ENCODE measurements at regions not wholly inside any gene's neighbourhood (a gene's known extent, or its start where the extent isn't known, plus 50 kb on each side); places are given as distances from the start of the nearest gene placed in this dataset.

DNA sequence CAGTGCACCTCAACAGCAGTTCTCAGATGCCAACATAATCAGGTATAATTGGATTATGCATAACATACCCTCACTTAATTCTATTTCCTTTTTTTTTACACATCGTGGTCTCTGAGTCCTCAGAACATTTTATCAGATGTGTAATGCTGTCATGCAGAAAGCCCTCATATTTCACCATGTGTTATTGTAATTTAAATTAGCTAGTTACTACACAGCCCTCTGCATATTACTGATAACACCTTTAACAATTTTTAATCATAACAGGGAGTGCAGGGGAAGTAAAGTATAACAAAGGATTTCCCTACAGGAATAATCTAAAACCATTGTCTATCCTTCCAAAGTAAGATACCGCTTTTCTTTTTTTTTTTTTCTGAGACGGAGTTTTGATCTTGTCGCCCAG, 91.9 kb upstream of the CCDC28A start:
- H3K36me3 ChIP-seq (ENCODE audit: control insufficient read depth in 2 of 2, insufficient read depth in 1 of 2, low read length in 2 of 2), result no peaks in the 10 kb centered on the region
- peaks cover 20% of the 10 kb centered on the region for H3K4me1 ChIP-seq (ENCODE audit: control insufficient read depth, insufficient read depth, low read length)
- ChIA-PET POLR2A (no interaction called here), CTCF (interaction anchor here (0.6 kb wide), 1 partner anchor 10 kb away, joined by 3 read pairs; no protein-coding TSS in a partner anchor)
- no peak for TF ChIP-seq ZBTB8A (tag by site-specific recombination; IDR thresholded peaks at IDR 0.05)
- TF ChIP-seq ZNF664 (tag by site-specific recombination; IDR thresholded peaks at IDR 0.05), result 0 out of 2 replicates have a peak, but pooled peaks have one; percentile 51
- TF ChIP-seq ZFP41 (tag by site-specific recombination; IDR thresholded peaks at IDR 0.05; ENCODE audit: borderline replicate concordance), result no peak
- TF ChIP-seq ZNF785 (tag by site-specific recombination; IDR thresholded peaks at IDR 0.05), result no peak
- TF ChIP-seq ZNF292 (tag by site-specific recombination; IDR thresholded peaks at IDR 0.05; ENCODE audit: borderline replicate concordance, low read depth), result no peak
- no peak for TF ChIP-seq ZNF837 (tag by site-specific recombination; IDR thresholded peaks at IDR 0.05)
- no peak overlapping the region for H3K4me3 ChIP-seq (ENCODE audit: low read depth, low read length)
- H3K27ac ChIP-seq (ENCODE audit: extremely low read depth, low read depth, low read length), result no peak overlapping the region
- H3K9me3 ChIP-seq (ENCODE audit: control insufficient read depth, insufficient read depth, low read depth, low read length), result no peaks in the 10 kb centered on the region

DNA sequence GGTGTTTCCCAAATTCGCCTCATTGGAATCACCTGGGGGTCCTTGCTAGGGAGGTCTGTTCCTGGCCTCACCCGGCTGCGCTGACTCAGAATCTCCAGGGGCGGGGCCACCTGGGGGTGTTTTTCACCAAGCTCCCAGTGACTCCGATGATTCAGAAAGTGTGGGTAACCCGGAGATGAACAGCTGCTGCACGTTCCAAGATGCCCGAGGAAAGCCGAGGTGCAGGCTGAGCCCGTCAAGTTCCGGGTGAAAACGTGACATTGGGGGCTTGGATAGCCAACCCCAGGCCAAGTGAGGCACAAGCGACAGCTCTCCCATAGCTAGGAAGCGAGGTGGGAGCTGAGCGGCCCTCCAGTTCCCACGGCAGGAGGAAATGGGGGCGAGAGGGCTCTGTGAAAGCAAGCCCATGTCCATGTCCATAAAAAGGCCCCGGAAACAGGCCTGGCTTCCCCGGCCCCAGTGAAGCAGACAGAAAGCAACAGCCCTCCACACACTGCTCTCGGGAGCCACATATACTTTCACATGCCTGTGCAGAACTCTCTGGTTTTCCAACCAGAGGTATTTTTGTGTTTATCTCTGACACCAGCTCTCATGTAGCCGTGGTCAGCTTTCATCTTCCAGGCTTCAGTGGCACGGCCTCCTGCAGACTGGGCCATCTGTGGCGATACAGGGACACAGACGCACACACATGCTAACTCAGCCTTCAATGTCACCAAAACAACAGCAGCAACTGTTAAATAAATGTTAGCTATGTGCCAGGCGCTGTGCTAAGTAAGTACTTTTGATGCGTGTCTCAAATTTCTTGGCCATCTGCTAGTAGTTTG, 90.7 kb upstream of the CCDC28A start:
- H3K9me3 ChIP-seq (ENCODE audit: control insufficient read depth, insufficient read depth, low read depth, low read length), result no peaks in the 10 kb centered on the region
- H3K4me1 ChIP-seq (ENCODE audit: control insufficient read depth, insufficient read depth, low read length), result peaks cover 20% of the 10 kb centered on the region
- TF ChIP-seq ZBTB8A (tag by site-specific recombination; IDR thresholded peaks at IDR 0.05) (peak; percentile 34; the same call in 1 of the 2 replicates), ZNF366 (tag by site-specific recombination; conservative IDR thresholded peaks at IDR 0.05) (peak; percentile 36; the same call in 1 of the 2 replicates), ZNF792 (tag by site-specific recombination; IDR thresholded peaks at IDR 0.05) (no peak), ZNF335 (tag by site-specific recombination; conservative IDR thresholded peaks at IDR 0.05) (0 out of 2 replicates have a peak, but pooled peaks have one; percentile 26), GLIS1 (tag by site-specific recombination; IDR thresholded peaks at IDR 0.05) (peak; percentile 84), ZNF664 (tag by site-specific recombination; IDR thresholded peaks at IDR 0.05) (peak; percentile 87), ZSCAN30 (tag by site-specific recombination; IDR thresholded peaks at IDR 0.05) (peak; percentile 39; the same call in 1 of the 2 replicates), ZXDB (tag by site-specific recombination; IDR thresholded peaks at IDR 0.05) (no peak), GLIS2 (tag by site-specific recombination; IDR thresholded peaks at IDR 0.05) (peak; percentile 73), ZNF548 (tag by site-specific recombination; IDR thresholded peaks at IDR 0.05) (no peak), ZNF558 (tag by site-specific recombination; IDR thresholded peaks at IDR 0.05) (no peak), SP2 (tag by site-specific recombination; IDR thresholded peaks at IDR 0.05) (0 out of 2 replicates have a peak, but pooled peaks have one; percentile 4), KLF1 (tag by site-specific recombination; IDR thresholded peaks at IDR 0.05) (peak; percentile 61), ZNF600 (tag by site-specific recombination; IDR thresholded peaks at IDR 0.05) (peak; percentile 46; the same call in 1 of the 2 replicates), ZIC2 (tag by site-specific recombination; IDR thresholded peaks at IDR 0.05) (peak; percentile 44)
- TF ChIP-seq, protein P1, sequence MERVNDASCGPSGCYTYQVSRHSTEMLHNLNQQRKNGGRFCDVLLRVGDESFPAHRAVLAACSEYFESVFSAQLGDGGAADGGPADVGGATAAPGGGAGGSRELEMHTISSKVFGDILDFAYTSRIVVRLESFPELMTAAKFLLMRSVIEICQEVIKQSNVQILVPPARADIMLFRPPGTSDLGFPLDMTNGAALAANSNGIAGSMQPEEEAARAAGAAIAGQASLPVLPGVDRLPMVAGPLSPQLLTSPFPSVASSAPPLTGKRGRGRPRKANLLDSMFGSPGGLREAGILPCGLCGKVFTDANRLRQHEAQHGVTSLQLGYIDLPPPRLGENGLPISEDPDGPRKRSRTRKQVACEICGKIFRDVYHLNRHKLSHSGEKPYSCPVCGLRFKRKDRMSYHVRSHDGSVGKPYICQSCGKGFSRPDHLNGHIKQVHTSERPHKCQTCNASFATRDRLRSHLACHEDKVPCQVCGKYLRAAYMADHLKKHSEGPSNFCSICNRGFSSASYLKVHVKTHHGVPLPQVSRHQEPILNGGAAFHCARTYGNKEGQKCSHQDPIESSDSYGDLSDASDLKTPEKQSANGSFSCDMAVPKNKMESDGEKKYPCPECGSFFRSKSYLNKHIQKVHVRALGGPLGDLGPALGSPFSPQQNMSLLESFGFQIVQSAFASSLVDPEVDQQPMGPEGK (tag by site-specific recombination; IDR thresholded peaks at IDR 0.05), result peak; percentile 45
- TF ChIP-seq, protein P2, sequence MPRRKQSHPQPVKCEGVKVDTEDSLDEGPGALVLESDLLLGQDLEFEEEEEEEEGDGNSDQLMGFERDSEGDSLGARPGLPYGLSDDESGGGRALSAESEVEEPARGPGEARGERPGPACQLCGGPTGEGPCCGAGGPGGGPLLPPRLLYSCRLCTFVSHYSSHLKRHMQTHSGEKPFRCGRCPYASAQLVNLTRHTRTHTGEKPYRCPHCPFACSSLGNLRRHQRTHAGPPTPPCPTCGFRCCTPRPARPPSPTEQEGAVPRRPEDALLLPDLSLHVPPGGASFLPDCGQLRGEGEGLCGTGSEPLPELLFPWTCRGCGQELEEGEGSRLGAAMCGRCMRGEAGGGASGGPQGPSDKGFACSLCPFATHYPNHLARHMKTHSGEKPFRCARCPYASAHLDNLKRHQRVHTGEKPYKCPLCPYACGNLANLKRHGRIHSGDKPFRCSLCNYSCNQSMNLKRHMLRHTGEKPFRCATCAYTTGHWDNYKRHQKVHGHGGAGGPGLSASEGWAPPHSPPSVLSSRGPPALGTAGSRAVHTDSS (tag by site-specific recombination; IDR thresholded peaks at IDR 0.05), result no peak
- TF ChIP-seq, protein P3, sequence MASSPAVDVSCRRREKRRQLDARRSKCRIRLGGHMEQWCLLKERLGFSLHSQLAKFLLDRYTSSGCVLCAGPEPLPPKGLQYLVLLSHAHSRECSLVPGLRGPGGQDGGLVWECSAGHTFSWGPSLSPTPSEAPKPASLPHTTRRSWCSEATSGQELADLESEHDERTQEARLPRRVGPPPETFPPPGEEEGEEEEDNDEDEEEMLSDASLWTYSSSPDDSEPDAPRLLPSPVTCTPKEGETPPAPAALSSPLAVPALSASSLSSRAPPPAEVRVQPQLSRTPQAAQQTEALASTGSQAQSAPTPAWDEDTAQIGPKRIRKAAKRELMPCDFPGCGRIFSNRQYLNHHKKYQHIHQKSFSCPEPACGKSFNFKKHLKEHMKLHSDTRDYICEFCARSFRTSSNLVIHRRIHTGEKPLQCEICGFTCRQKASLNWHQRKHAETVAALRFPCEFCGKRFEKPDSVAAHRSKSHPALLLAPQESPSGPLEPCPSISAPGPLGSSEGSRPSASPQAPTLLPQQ (tag by site-specific recombination; IDR thresholded peaks at IDR 0.05), result no peak
- TF ChIP-seq, protein P4, sequence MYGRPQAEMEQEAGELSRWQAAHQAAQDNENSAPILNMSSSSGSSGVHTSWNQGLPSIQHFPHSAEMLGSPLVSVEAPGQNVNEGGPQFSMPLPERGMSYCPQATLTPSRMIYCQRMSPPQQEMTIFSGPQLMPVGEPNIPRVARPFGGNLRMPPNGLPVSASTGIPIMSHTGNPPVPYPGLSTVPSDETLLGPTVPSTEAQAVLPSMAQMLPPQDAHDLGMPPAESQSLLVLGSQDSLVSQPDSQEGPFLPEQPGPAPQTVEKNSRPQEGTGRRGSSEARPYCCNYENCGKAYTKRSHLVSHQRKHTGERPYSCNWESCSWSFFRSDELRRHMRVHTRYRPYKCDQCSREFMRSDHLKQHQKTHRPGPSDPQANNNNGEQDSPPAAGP (tag by site-specific recombination; IDR thresholded peaks at IDR 0.05), result 0 out of 2 replicates have a peak, but pooled peaks have one; percentile 21
- peak overlapping the region; percentile 13; the same call in 1 of the 2 replicates for H3K27ac ChIP-seq (ENCODE audit: extremely low read depth, low read depth, low read length)
- no peak overlapping the region for H3K4me3 ChIP-seq (ENCODE audit: low read depth, low read length)
- ChIA-PET POLR2A (interaction anchor here (1.4 kb wide), 1 partner anchor 9 kb away, joined by 5 read pairs; no protein-coding TSS in a partner anchor), CTCF (interaction anchor here (1.0 to 1.1 kb wide), 3 partner anchors 9 to 10 kb away, joined by 3 read pairs; no protein-coding TSS in a partner anchor)
- no peaks in the 10 kb centered on the region for H3K36me3 ChIP-seq (ENCODE audit: control insufficient read depth in 2 of 2, insufficient read depth in 1 of 2, low read length in 2 of 2)

All from HEK293 (cell line).